ENCODE measurements at regions not wholly inside any gene's neighbourhood (a gene's known extent, or its start where the extent isn't known, plus 50 kb on each side); places are given as distances from the start of the nearest gene placed in this dataset.
A peak's percentile ranks its signal among the peaks of the same experiment; 100 is the strongest.

- no peaks in the 10 kb centered on the region for H3K36me3 Mint-ChIP-seq
- H3K27me3 Mint-ChIP-seq (ENCODE audit: low read depth) = no peaks in the 10 kb centered on the region
- H3K4me1 Mint-ChIP-seq = peaks cover 19% of the 10 kb centered on the region
- H3K4me3 Mint-ChIP-seq = no peak overlapping the region
- TF ChIP-seq GTF2I (CRISPR knock-in tag; conservative IDR thresholded peaks at IDR 0.05) = no peak
- TF ChIP-seq JAZF1 (CRISPR knock-in tag; IDR thresholded peaks at IDR 0.05) = no peak
- no peak for TF ChIP-seq CREM (CRISPR knock-in tag; IDR thresholded peaks at IDR 0.05)
- no peak for TF ChIP-seq SMAD3 (CRISPR knock-in tag; IDR thresholded peaks at IDR 0.05; ENCODE audit: borderline replicate concordance)
- no peak for TF ChIP-seq TCF7 (CRISPR knock-in tag; IDR thresholded peaks at IDR 0.05; ENCODE audit: low read depth)
- TF ChIP-seq CREB1 (CRISPR knock-in tag; IDR thresholded peaks at IDR 0.05) = no peak
- no peak for TF ChIP-seq NFYB (CRISPR knock-in tag; conservative IDR thresholded peaks at IDR 0.05; ENCODE audit: low read depth)
- no peak for TF ChIP-seq NR1H2 (CRISPR knock-in tag; IDR thresholded peaks at IDR 0.05)
- TF ChIP-seq FOXP4 (CRISPR knock-in tag; IDR thresholded peaks at IDR 0.05) = no peak
- TF ChIP-seq TP53 (CRISPR knock-in tag; IDR thresholded peaks at IDR 0.05) = no peak
- no peak for TF ChIP-seq NFATC4 (CRISPR knock-in tag; IDR thresholded peaks at IDR 0.05)
- TF ChIP-seq E2F5 (CRISPR knock-in tag; IDR thresholded peaks at IDR 0.05) = no peak
- CTCF ChIA-PET = no interaction called here
- peaks cover 6% of the 10 kb centered on the region for H3K9me3 Mint-ChIP-seq
- H3K27ac Mint-ChIP-seq = peak overlapping the region; percentile 51; the same call in 1 of the 2 replicates
- DNase-seq (ENCODE audit: low spot score) = no peak
- ATAC-seq = no peak
- POLR2A ChIA-PET = no interaction called here
Observed at GRCh38 chr3:180275176-180275575, 238.4 kb upstream of the PEX5L start.

- TF ChIP-seq ESRRA (CRISPR knock-in tag; IDR thresholded peaks at IDR 0.05; ENCODE audit: borderline replicate concordance) = no peak
- TF ChIP-seq ZBTB43 (CRISPR knock-in tag; IDR thresholded peaks at IDR 0.05) = no peak
- no peak for TF ChIP-seq GABPB1 (CRISPR knock-in tag; IDR thresholded peaks at IDR 0.05)
- no peak for TF ChIP-seq ZNF138 (CRISPR knock-in tag; conservative IDR thresholded peaks at IDR 0.05)
- TF ChIP-seq ZSCAN18 (CRISPR knock-in tag; IDR thresholded peaks at IDR 0.05) = no peak
- no peak for TF ChIP-seq NR1H2 (CRISPR knock-in tag; IDR thresholded peaks at IDR 0.05)
- ATAC-seq (no peak), DNase-seq (ENCODE audit: low spot score) (no peak)
- Mint-ChIP-seq H3K4me3 (no peak overlapping the region), H3K36me3 (no peaks in the 10 kb centered on the region), H3K27me3 (ENCODE audit: low read depth) (no peaks in the 10 kb centered on the region), H3K9me3 (no peaks in the 10 kb centered on the region), H3K4me1 (peaks cover 19% of the 10 kb centered on the region), H3K27ac (no peak overlapping the region)
- CTCF ChIA-PET = interaction anchor here (0.6 kb wide), 1 partner anchor 424 kb away, joined by 3 read pairs; no protein-coding TSS in a partner anchor
- POLR2A ChIA-PET = no interaction called here
Observed at GRCh38 chr3:180277041-180277440, 240.3 kb upstream of the PEX5L start.

GRCh38 chr3:180278583-180279188, 241.9 kb upstream of the PEX5L start:
- no peaks in the 10 kb centered on the region for H3K36me3 Mint-ChIP-seq
- no peaks in the 10 kb centered on the region for H3K9me3 Mint-ChIP-seq
- no peak overlapping the region for H3K27ac Mint-ChIP-seq
- peaks cover 19% of the 10 kb centered on the region for H3K4me1 Mint-ChIP-seq
- ChIA-PET CTCF (no interaction called here), POLR2A (no interaction called here)
- no peaks in the 10 kb centered on the region for H3K27me3 Mint-ChIP-seq (ENCODE audit: low read depth)
- no peak overlapping the region for H3K4me3 Mint-ChIP-seq
- no peak for DNase-seq (ENCODE audit: low spot score)
- no peak for ATAC-seq
- TF ChIP-seq MAX (CRISPR knock-in tag; IDR thresholded peaks at IDR 0.05) (no peak), MLX (CRISPR knock-in tag; IDR thresholded peaks at IDR 0.05) (no peak), STAT6 (CRISPR knock-in tag; conservative IDR thresholded peaks at IDR 0.05; ENCODE audit: low read depth) (no peak), FOXP4 (CRISPR knock-in tag; IDR thresholded peaks at IDR 0.05) (no peak), SMAD4 (CRISPR knock-in tag; IDR thresholded peaks at IDR 0.05) (no peak), JAZF1 (CRISPR knock-in tag; IDR thresholded peaks at IDR 0.05) (no peak)

Measured in WTC11 (cell line).